ENCODE measurements at regions not wholly inside any gene's neighbourhood (a gene's known extent, or its start where the extent isn't known, plus 50 kb on each side); places are given as distances from the start of the nearest gene placed in this dataset.

DNA sequence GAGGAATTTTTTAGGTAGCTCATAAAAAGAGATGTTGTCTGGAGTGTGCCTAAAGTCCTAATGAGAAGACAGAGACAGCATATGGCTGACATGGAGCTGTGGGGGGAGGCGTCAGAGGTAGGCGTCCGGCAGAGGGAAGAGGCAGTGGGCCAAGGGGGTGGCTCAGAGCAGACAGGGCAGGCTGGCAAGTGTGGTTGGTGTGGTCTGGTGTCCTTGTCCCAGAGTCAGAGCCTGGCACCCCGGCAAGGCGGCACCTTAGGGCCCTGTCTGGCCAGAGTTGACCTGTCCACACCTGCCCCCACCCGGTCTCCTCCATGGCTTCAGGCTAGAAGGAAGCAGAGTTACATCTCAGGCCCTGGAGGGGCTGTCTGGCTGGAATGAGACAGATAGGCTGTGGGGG, 220.3 kb upstream of the ZNF32 start:
- TF ChIP-seq, protein P1, sequence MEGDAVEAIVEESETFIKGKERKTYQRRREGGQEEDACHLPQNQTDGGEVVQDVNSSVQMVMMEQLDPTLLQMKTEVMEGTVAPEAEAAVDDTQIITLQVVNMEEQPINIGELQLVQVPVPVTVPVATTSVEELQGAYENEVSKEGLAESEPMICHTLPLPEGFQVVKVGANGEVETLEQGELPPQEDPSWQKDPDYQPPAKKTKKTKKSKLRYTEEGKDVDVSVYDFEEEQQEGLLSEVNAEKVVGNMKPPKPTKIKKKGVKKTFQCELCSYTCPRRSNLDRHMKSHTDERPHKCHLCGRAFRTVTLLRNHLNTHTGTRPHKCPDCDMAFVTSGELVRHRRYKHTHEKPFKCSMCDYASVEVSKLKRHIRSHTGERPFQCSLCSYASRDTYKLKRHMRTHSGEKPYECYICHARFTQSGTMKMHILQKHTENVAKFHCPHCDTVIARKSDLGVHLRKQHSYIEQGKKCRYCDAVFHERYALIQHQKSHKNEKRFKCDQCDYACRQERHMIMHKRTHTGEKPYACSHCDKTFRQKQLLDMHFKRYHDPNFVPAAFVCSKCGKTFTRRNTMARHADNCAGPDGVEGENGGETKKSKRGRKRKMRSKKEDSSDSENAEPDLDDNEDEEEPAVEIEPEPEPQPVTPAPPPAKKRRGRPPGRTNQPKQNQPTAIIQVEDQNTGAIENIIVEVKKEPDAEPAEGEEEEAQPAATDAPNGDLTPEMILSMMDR (IDR thresholded peaks at IDR 0.05) = no peak
- no peak for TF ChIP-seq POLR2A (IDR thresholded peaks at IDR 0.05)
